ENCODE measurements at regions not wholly inside any gene's neighbourhood (a gene's known extent, or its start where the extent isn't known, plus 50 kb on each side); places are given as distances from the start of the nearest gene placed in this dataset.
"Not testable (repeated sequence)": the region's sequence is repeated elsewhere in the genome, so short reads cannot be mapped to it uniquely, and the experiment has no call there.

GRCh38 chr17:77610518-77610893 is 348.0 kb upstream of the TNRC6C start:
- DNase-seq = no peak

GRCh38 chr17:77610972-77611521 is 347.5 kb upstream of the TNRC6C start:
- no peak for DNase-seq

GRCh38 chr17:77611791-77612502 is 346.6 kb upstream of the TNRC6C start:
- DNase-seq = no peak

- no peak for DNase-seq
These were observed 345.3 kb upstream of the TNRC6C start for GRCh38 chr17:77613218-77613617.

- DNase-seq = no peak
These were observed 344.9 kb upstream of the TNRC6C start for GRCh38 chr17:77613627-77614026.

GRCh38 chr17:77615703-77616253 is 342.7 kb upstream of the TNRC6C start:
- no peak for DNase-seq

GRCh38 chr17:77616254-77616731 is 342.2 kb upstream of the TNRC6C start:
- no peak for DNase-seq

- DNase-seq = no peak
These were observed 341.0 kb upstream of the TNRC6C start for GRCh38 chr17:77617516-77617915.

- DNase-seq = no peak
These were observed 340.3 kb upstream of the TNRC6C start for GRCh38 chr17:77618173-77618572.

- no peak for DNase-seq
These were observed 339.8 kb upstream of the TNRC6C start for GRCh38 chr17:77618731-77619130.

GRCh38 chr17:77619326-77619725 is 339.2 kb upstream of the TNRC6C start:
- no peak for DNase-seq

GRCh38 chr17:77619851-77620250 is 338.7 kb upstream of the TNRC6C start:
- no peak for DNase-seq

- DNase-seq = no peak
These were observed 338.2 kb upstream of the TNRC6C start for GRCh38 chr17:77620282-77620681.

GRCh38 chr17:77622084-77622483 is 336.4 kb upstream of the TNRC6C start:
- DNase-seq = not testable (repeated sequence)

- DNase-seq = no peak
These were observed 335.9 kb upstream of the TNRC6C start for GRCh38 chr17:77622647-77623046.

GRCh38 chr17:77623321-77623720 is 335.2 kb upstream of the TNRC6C start:
- not testable (repeated sequence) for DNase-seq

GRCh38 chr17:77628035-77628434 is 330.5 kb upstream of the TNRC6C start:
- no peak for DNase-seq

GRCh38 chr17:77629284-77629683 is 329.2 kb upstream of the TNRC6C start:
- DNase-seq = not testable (repeated sequence)

GRCh38 chr17:77631307-77631706 is 327.2 kb upstream of the TNRC6C start:
- DNase-seq = no peak

GRCh38 chr17:77632619-77633018 is 325.9 kb upstream of the TNRC6C start:
- no peak for DNase-seq

GRCh38 chr17:77634710-77635109 is 323.8 kb upstream of the TNRC6C start:
- DNase-seq = no peak

- DNase-seq = no peak
These were observed 323.3 kb upstream of the TNRC6C start for GRCh38 chr17:77635176-77635575.

- not testable (repeated sequence) for DNase-seq
These were observed 322.7 kb upstream of the TNRC6C start for GRCh38 chr17:77635785-77636184.
